ENCODE measurements at regions not wholly inside any gene's neighbourhood (a gene's known extent, or its start where the extent isn't known, plus 50 kb on each side); places are given as distances from the start of the nearest gene placed in this dataset.

DNA sequence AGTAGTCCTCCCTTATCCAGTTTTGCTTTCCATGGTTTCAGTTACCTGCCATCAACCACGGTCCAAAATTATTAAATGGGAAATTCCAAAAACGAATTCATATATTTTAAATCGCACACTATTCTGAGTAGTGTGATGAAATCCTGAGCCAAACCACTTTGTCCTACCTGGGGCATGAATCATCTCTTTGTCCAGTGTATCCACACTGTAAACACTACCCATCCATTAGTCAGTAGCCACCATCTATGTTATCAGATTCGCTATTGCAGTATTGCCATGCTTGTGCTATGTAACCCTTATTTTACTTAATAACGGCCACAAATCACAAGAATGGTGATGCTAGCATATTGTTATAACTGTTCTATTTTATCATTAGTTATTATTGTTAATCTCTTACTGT, 704.6 kb downstream of the SMARCA1 start:
- no peak overlapping the region for H3K9ac ChIP-seq (ENCODE audit: extremely low read depth, insufficient read length, low read length)
- Mint-ChIP-seq H3K36me3 (ENCODE audit: insufficient read depth in 1 of 3, low read depth in 3 of 3) (no peaks in the 10 kb centered on the region), H3K4me1 (peaks cover 6 to 8% of the 10 kb centered on the region in 2 experiments), H3K27ac (no peak overlapping the region), H3K27me3 (ENCODE audit: low read depth) (no peaks in the 10 kb centered on the region), H3K4me3 (no peak overlapping the region), H3K9me3 (peaks cover 0 to 24% of the 10 kb centered on the region in 2 experiments; a peak in 1 of 5 replicates)
- no peak overlapping the region for H3K18ac ChIP-seq (ENCODE audit: insufficient read length, low read depth, low read length)
- H2AFZ ChIP-seq (ENCODE audit: low read length): no peak overlapping the region
- no peaks in the 10 kb centered on the region for H3K27me3 ChIP-seq (ENCODE audit: insufficient read depth, low read length)
- no peaks in the 10 kb centered on the region for H3K23me2 ChIP-seq (ENCODE audit: insufficient read length, low read depth, low read length, poor library complexity, severe bottlenecking)
- no peak overlapping the region for H4K8ac ChIP-seq (replicated peaks; ENCODE audit: insufficient read length, low read depth, low read length)
- no peak overlapping the region for H3K27ac ChIP-seq (ENCODE audit: insufficient read length, low read depth, low read length)
- no peak overlapping the region for H3K14ac ChIP-seq (ENCODE audit: insufficient read depth, low read length)
- no peak overlapping the region for H2BK5ac ChIP-seq (ENCODE audit: insufficient read length, low read length)
- no peak overlapping the region for H3K56ac ChIP-seq (ENCODE audit: insufficient read length, low read depth, low read length)
- TF ChIP-seq, protein P1, sequence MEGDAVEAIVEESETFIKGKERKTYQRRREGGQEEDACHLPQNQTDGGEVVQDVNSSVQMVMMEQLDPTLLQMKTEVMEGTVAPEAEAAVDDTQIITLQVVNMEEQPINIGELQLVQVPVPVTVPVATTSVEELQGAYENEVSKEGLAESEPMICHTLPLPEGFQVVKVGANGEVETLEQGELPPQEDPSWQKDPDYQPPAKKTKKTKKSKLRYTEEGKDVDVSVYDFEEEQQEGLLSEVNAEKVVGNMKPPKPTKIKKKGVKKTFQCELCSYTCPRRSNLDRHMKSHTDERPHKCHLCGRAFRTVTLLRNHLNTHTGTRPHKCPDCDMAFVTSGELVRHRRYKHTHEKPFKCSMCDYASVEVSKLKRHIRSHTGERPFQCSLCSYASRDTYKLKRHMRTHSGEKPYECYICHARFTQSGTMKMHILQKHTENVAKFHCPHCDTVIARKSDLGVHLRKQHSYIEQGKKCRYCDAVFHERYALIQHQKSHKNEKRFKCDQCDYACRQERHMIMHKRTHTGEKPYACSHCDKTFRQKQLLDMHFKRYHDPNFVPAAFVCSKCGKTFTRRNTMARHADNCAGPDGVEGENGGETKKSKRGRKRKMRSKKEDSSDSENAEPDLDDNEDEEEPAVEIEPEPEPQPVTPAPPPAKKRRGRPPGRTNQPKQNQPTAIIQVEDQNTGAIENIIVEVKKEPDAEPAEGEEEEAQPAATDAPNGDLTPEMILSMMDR (conservative IDR thresholded peaks at IDR 0.05): no peak
- no peaks in the 10 kb centered on the region; the same call in 1 of the 2 replicates for H3K4me1 ChIP-seq (ENCODE audit: insufficient read depth, low read length)
- H2BK12ac ChIP-seq (ENCODE audit: insufficient read length, low read depth, low read length): no peak overlapping the region
- H3K79me1 ChIP-seq (ENCODE audit: insufficient read depth, low read depth, low read length, poor library complexity, severe bottlenecking): no peaks in the 10 kb centered on the region
- no peak for DNase-seq
- no peaks in the 10 kb centered on the region for H4K20me1 ChIP-seq (ENCODE audit: control insufficient read depth, insufficient read depth, insufficient read length)
- H3K9me3 ChIP-seq (ENCODE audit: control insufficient read depth, low read depth, low read length): no peaks in the 10 kb centered on the region
- H3K79me2 ChIP-seq (ENCODE audit: insufficient read depth, low read length): no peaks in the 10 kb centered on the region
- no peak overlapping the region for H2BK15ac ChIP-seq (ENCODE audit: low read depth, low read length)
- no peak overlapping the region for H3T11ph ChIP-seq (ENCODE audit: low read length)
- no peak overlapping the region for H3K4ac ChIP-seq (ENCODE audit: low read depth, low read length)
- no peak overlapping the region for H3K4me2 ChIP-seq (ENCODE audit: insufficient read depth, insufficient read length, low read length)
- H4K91ac ChIP-seq (ENCODE audit: insufficient read length, low read depth, low read length): no peak overlapping the region
- no peak overlapping the region for H2BK20ac ChIP-seq (ENCODE audit: low read depth, low read length, poor library complexity, severe bottlenecking)
- no peak overlapping the region for H4K5ac ChIP-seq (ENCODE audit: insufficient read length, low read depth, low read length)
- no peak overlapping the region for H3K23ac ChIP-seq (ENCODE audit: insufficient read length, low read depth, low read length)
- H2BK120ac ChIP-seq (ENCODE audit: low read depth, low read length, poor library complexity, severe bottlenecking): no peak overlapping the region
- no peak overlapping the region for H2AK5ac ChIP-seq (ENCODE audit: insufficient read length, low read length)
- no CpG with 5 or more reads among the region's 5 CpGs for WGBS (ENCODE audit: extremely low coverage, insufficient read length, low lambda C conversion rate)

All from H9 (cell line).